Stimulated activated CD4-positive, alpha-beta T cell treated with anti-CD3 and anti-CD28 coated beads, Interleukin-2, amount 100 ng/mL, for 4 hours (primary cell): ENCODE measurements at regions not wholly inside any gene's neighbourhood (a gene's known extent, or its start where the extent isn't known, plus 50 kb on each side); places are given as distances from the start of the nearest gene placed in this dataset.
"Not testable (repeated sequence)": the region's sequence is repeated elsewhere in the genome, so short reads cannot be mapped to it uniquely, and the experiment has no call there.

Experiments
- DNase-seq: peaks from one replicate; pipeline ENCODE4 v3.0.0-alpha.2; 2020; ENCODE audit warnings: low read depth

GRCh38 chr12:54799966-54800365, 54.4 kb upstream of the MUCL1 start:
- DNase-seq = not testable (repeated sequence)

GRCh38 chr12:54798651-54799050, 55.7 kb upstream of the MUCL1 start:
- no peak for DNase-seq

GRCh38 chr12:54796991-54797390, 57.3 kb upstream of the MUCL1 start:
- no peak for DNase-seq

- DNase-seq = no peak
These were observed 58.7 kb upstream of the MUCL1 start for GRCh38 chr12:54795644-54796043.

- DNase-seq = no peak
These were observed 68.2 kb upstream of the MUCL1 start for GRCh38 chr12:54786081-54786480.

GRCh38 chr12:54784115-54784514, 70.2 kb upstream of the MUCL1 start:
- DNase-seq = no peak

GRCh38 chr12:54777031-54777430, 77.3 kb upstream of the MUCL1 start:
- DNase-seq = not testable (repeated sequence)

- DNase-seq = no peak
These were observed 80.7 kb upstream of the MUCL1 start for GRCh38 chr12:54773593-54773992.

GRCh38 chr12:54765652-54766051, 88.7 kb upstream of the MUCL1 start:
- DNase-seq = no peak

GRCh38 chr12:54762390-54762789, 91.9 kb upstream of the MUCL1 start:
- DNase-seq = no peak

- no peak for DNase-seq
These were observed 94.6 kb upstream of the MUCL1 start for GRCh38 chr12:54759751-54760150.

GRCh38 chr12:54751493-54751892, 102.8 kb upstream of the MUCL1 start:
- no peak for DNase-seq

- DNase-seq = peak; percentile 30
These were observed 101.1 kb upstream of the DCD start for GRCh38 chr12:54749191-54749818.

- DNase-seq = no peak
These were observed 96.4 kb upstream of the DCD start for GRCh38 chr12:54744590-54744989.

- DNase-seq = no peak
These were observed 92.7 kb upstream of the DCD start for GRCh38 chr12:54740882-54741281.

- no peak for DNase-seq
These were observed 88.4 kb upstream of the DCD start for GRCh38 chr12:54736549-54736948.

- no peak for DNase-seq
These were observed 86.2 kb upstream of the DCD start for GRCh38 chr12:54734196-54734950.

GRCh38 chr12:54725233-54725843, 77.2 kb upstream of the DCD start:
- DNase-seq = no peak

- peak; percentile 7 for DNase-seq
These were observed 75.5 kb upstream of the DCD start for GRCh38 chr12:54723379-54724256.

- DNase-seq = no peak
These were observed 73.1 kb upstream of the DCD start for GRCh38 chr12:54721312-54721711.

GRCh38 chr12:54719691-54720090, 71.5 kb upstream of the DCD start:
- no peak for DNase-seq

- no peak for DNase-seq
These were observed 68.1 kb upstream of the DCD start for GRCh38 chr12:54716261-54716660.
